HL-60 (cell line): ENCODE measurements at regions not wholly inside any gene's neighbourhood (a gene's known extent, or its start where the extent isn't known, plus 50 kb on each side); places are given as distances from the start of the nearest gene placed in this dataset.

Experiments
- GABPA ChIP-seq: IDR thresholded peaks from 2 replicates; pipeline ENCODE4 v1.6.1; 2012; ENCODE audit warnings: low read depth
- POLR2AphosphoS5 ChIP-seq: IDR thresholded peaks from 2 replicates; pipeline ENCODE4 v1.6.1; 2012; ENCODE audit warnings: low read depth
- TF ChIP-seq, protein P1 (sequence below): IDR thresholded peaks from one replicate; pipeline ENCODE4 v1.5.1; 2011; ENCODE audit warnings: low read length, control low read depth, inconsistent platforms; ENCODE audit not compliant: insufficient read depth
- TF ChIP-seq, protein P2 (sequence below): IDR thresholded peaks from 2 replicates; pipeline ENCODE4 v1.6.1; 2012; ENCODE audit warnings: low read depth; ENCODE audit not compliant: insufficient replicate concordance

DNA sequence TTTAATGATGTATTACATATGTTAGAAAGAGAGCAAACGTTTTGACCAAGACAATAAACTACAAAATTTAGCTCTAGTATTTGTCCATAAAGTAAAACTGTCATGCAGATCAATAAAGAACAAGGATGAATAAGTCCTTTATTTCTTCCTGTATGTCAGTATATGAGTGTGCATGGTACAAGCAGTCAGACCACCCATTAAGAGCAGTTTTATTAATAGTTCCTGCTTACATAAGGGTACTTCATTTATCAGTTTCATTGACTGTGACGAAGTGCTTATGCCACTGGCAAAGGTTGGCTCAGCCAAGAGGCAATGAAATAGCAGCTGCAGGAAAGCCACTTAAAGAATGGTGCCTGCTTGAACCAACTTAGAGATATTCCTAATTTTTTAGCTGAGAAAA is 913.0 kb upstream of the CNTN5 start:
- TF ChIP-seq POLR2AphosphoS5 = no peak
- TF ChIP-seq, protein P1, sequence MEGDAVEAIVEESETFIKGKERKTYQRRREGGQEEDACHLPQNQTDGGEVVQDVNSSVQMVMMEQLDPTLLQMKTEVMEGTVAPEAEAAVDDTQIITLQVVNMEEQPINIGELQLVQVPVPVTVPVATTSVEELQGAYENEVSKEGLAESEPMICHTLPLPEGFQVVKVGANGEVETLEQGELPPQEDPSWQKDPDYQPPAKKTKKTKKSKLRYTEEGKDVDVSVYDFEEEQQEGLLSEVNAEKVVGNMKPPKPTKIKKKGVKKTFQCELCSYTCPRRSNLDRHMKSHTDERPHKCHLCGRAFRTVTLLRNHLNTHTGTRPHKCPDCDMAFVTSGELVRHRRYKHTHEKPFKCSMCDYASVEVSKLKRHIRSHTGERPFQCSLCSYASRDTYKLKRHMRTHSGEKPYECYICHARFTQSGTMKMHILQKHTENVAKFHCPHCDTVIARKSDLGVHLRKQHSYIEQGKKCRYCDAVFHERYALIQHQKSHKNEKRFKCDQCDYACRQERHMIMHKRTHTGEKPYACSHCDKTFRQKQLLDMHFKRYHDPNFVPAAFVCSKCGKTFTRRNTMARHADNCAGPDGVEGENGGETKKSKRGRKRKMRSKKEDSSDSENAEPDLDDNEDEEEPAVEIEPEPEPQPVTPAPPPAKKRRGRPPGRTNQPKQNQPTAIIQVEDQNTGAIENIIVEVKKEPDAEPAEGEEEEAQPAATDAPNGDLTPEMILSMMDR = no peak
- TF ChIP-seq GABPA = no peak
- TF ChIP-seq, protein P2, sequence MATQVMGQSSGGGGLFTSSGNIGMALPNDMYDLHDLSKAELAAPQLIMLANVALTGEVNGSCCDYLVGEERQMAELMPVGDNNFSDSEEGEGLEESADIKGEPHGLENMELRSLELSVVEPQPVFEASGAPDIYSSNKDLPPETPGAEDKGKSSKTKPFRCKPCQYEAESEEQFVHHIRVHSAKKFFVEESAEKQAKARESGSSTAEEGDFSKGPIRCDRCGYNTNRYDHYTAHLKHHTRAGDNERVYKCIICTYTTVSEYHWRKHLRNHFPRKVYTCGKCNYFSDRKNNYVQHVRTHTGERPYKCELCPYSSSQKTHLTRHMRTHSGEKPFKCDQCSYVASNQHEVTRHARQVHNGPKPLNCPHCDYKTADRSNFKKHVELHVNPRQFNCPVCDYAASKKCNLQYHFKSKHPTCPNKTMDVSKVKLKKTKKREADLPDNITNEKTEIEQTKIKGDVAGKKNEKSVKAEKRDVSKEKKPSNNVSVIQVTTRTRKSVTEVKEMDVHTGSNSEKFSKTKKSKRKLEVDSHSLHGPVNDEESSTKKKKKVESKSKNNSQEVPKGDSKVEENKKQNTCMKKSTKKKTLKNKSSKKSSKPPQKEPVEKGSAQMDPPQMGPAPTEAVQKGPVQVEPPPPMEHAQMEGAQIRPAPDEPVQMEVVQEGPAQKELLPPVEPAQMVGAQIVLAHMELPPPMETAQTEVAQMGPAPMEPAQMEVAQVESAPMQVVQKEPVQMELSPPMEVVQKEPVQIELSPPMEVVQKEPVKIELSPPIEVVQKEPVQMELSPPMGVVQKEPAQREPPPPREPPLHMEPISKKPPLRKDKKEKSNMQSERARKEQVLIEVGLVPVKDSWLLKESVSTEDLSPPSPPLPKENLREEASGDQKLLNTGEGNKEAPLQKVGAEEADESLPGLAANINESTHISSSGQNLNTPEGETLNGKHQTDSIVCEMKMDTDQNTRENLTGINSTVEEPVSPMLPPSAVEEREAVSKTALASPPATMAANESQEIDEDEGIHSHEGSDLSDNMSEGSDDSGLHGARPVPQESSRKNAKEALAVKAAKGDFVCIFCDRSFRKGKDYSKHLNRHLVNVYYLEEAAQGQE = no peak
